ENCODE measurements at regions not wholly inside any gene's neighbourhood (a gene's known extent, or its start where the extent isn't known, plus 50 kb on each side); places are given as distances from the start of the nearest gene placed in this dataset.

- 75% methylated on average over 1 of the region's 1 CpG for WGBS
- no peak for DNase-seq (ENCODE audit: extremely low spot score)
- intact Hi-C loops (cut with DNase I), result no loop called here
- no peaks in the 10 kb centered on the region for H3K27me3 ChIP-seq
- no peak overlapping the region for H3K4me3 ChIP-seq
- H3K9me3 ChIP-seq, result peaks cover 0 to 8% (median 2%) of the 10 kb centered on the region in 4 donors
- no peak for TF ChIP-seq EP300 (IDR thresholded peaks at IDR 0.05)
- TF ChIP-seq POLR2AphosphoS5 (IDR thresholded peaks at IDR 0.05), result no peak
- TF ChIP-seq POLR2A (IDR thresholded peaks at IDR 0.05; ENCODE audit: low read depth), result no peak
- no peak for TF ChIP-seq CTCF (IDR thresholded peaks at IDR 0.05)
- no peak overlapping the region for H3K27ac ChIP-seq (replicated peaks in 1 of 4)
- H3K36me3 ChIP-seq, result no peaks in the 10 kb centered on the region
- H3K4me1 ChIP-seq, result no peaks in the 10 kb centered on the region
Measured at GRCh38 chr17:14482715-14483114, 181.8 kb downstream of the HS3ST3B1 start.

DNA sequence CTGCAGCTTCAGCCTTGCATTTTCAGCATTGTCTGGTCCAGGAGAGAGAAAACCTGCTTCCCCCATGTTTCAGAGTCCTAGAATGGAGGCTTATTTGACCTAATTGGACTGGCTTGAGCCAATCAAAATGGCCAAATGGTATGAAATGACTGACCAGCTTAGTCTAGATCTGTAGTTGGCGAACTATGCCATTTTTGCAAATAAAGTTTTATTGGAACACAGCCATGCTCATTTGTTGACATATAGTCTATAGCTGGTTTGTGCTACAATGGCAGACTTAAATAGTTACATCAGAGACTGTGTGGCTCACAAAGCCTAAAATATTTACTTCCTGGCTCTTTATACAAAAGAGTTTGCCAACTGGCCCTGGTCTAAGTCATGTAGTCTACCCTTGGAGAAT is 180.8 kb downstream of the HS3ST3B1 start:
- H3K4me3 ChIP-seq, result no peak overlapping the region
- H3K4me1 ChIP-seq, result no peaks in the 10 kb centered on the region
- TF ChIP-seq POLR2A (IDR thresholded peaks at IDR 0.05; ENCODE audit: low read depth), result no peak
- no peak for TF ChIP-seq CTCF (IDR thresholded peaks at IDR 0.05)
- TF ChIP-seq POLR2AphosphoS5 (IDR thresholded peaks at IDR 0.05), result no peak
- TF ChIP-seq EP300 (IDR thresholded peaks at IDR 0.05), result no peak
- intact Hi-C loops (cut with DNase I), result no loop called here
- peaks cover 0 to 8% (median 2%) of the 10 kb centered on the region in 4 donors for H3K9me3 ChIP-seq
- H3K27ac ChIP-seq (replicated peaks in 1 of 4), result no peak overlapping the region
- H3K36me3 ChIP-seq, result no peaks in the 10 kb centered on the region
- no peak for DNase-seq (ENCODE audit: extremely low spot score)
- H3K27me3 ChIP-seq, result no peaks in the 10 kb centered on the region
- 73% methylated on average over 1 of the region's 1 CpG for WGBS

DNA sequence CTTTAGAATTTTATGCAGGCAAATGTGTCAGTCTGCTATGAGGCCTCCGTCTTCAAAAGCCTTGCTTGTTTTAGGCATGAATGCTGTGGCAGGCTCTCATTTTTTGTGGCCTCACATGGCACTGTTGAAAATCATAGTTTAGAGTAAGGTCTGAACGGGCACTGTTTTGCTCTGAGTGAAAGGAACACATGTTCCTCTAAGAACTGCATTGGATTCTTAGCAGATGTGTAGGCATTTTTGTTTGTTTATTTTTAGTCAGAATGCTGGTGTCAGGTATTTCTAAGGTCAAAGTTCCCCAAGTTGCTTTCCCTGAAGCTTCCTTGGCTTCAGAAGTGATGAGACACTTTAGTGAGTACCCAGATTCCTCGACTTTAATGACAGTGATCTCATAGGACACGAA is 173.7 kb downstream of the HS3ST3B1 start:
- no peaks in the 10 kb centered on the region for H3K9me3 ChIP-seq
- TF ChIP-seq POLR2A (IDR thresholded peaks at IDR 0.05; ENCODE audit: low read depth), result no peak
- no peak for TF ChIP-seq CTCF (IDR thresholded peaks at IDR 0.05)
- no peak for TF ChIP-seq EP300 (IDR thresholded peaks at IDR 0.05)
- no peak for TF ChIP-seq POLR2AphosphoS5 (IDR thresholded peaks at IDR 0.05)
- H3K36me3 ChIP-seq, result no peaks in the 10 kb centered on the region
- 73% methylated on average over 4 of the region's 4 CpGs for WGBS
- H3K27me3 ChIP-seq, result no peaks in the 10 kb centered on the region
- no peak for DNase-seq (ENCODE audit: extremely low spot score)
- intact Hi-C loops (cut with DNase I), result no loop called here
- H3K27ac ChIP-seq (replicated peaks in 1 of 4), result no peak overlapping the region
- H3K4me3 ChIP-seq, result no peak overlapping the region
- H3K4me1 ChIP-seq, result no peaks in the 10 kb centered on the region

GRCh38 chr17:14471052-14471451 is 170.2 kb downstream of the HS3ST3B1 start:
- H3K36me3 ChIP-seq, result no peaks in the 10 kb centered on the region
- WGBS, result 47% methylated on average over 7 of the region's 7 CpGs
- H3K4me3 ChIP-seq, result no peak overlapping the region
- no peak overlapping the region for H3K27ac ChIP-seq (replicated peaks in 1 of 4)
- intact Hi-C loops (cut with DNase I), result no loop called here
- H3K27me3 ChIP-seq, result no peaks in the 10 kb centered on the region
- TF ChIP-seq POLR2AphosphoS5 (IDR thresholded peaks at IDR 0.05) (no peak), POLR2A (IDR thresholded peaks at IDR 0.05; ENCODE audit: low read depth) (no peak), EP300 (IDR thresholded peaks at IDR 0.05) (no peak), CTCF (IDR thresholded peaks at IDR 0.05) (no peak)
- peaks cover 0 to 5% (median 0%) of the 10 kb centered on the region in 4 donors for H3K9me3 ChIP-seq
- no peaks in the 10 kb centered on the region for H3K4me1 ChIP-seq
- no peak for DNase-seq (ENCODE audit: extremely low spot score)

GRCh38 chr17:14470417-14470816 is 169.5 kb downstream of the HS3ST3B1 start:
- WGBS, result 75% methylated on average over 4 of the region's 4 CpGs
- Histone ChIP-seq H3K27me3 (no peaks in the 10 kb centered on the region), H3K27ac (replicated peaks in 1 of 4) (no peak overlapping the region), H3K36me3 (no peaks in the 10 kb centered on the region), H3K4me3 (no peak overlapping the region), H3K4me1 (no peaks in the 10 kb centered on the region), H3K9me3 (peaks cover 0 to 6% (median 0%) of the 10 kb centered on the region in 4 donors)
- intact Hi-C loops (cut with DNase I), result no loop called here
- no peak for TF ChIP-seq CTCF (IDR thresholded peaks at IDR 0.05)
- no peak for DNase-seq (ENCODE audit: extremely low spot score)

Data from esophagus muscularis mucosa (tissue), 4 donors.